ENCODE measurements at regions not wholly inside any gene's neighbourhood (a gene's known extent, or its start where the extent isn't known, plus 50 kb on each side); places are given as distances from the start of the nearest gene placed in this dataset.

DNA sequence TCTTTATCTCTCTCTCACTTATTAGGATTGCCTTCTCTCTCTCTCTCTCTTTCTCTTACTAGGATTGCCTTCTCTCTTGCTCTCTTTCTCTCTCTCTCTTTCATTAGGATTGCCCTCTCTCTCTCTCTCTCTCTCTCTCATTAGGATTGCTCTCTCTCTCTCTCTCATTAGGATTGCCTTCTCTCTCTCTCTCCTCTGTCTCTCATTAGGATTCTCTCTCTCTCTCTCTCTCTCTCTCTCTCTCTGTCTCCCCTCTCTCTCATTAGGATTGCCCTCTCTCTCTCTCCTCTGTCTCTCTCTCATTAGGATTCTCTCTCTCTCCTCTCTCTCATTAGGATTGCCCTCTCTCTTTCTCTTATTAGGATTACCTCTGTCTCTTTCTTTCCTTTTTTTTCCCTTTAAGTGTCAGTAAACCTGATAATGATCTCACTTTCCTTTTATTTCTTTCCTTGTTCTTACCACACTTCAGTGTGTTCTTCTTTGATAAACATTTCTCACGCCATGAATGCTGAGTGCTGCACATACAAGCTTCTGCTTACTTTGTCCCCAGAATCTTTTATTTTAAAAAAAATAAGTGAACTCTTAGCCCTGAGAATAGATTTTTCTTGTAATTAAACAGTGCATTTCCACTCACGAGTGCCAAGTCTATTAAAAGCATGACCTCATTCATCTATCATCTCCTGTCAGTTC lies 243.4 kb upstream of the TBC1D5 start:
- H3K9me3 ChIP-seq (ENCODE audit: control insufficient read depth in 2 of 2, low read length in 2 of 2) = no peaks in the 10 kb centered on the region
- no peak overlapping the region for H3K9ac ChIP-seq (ENCODE audit: low read depth in 1 of 2, low read length in 2 of 2)
- no peaks in the 10 kb centered on the region for H3K36me3 ChIP-seq (ENCODE audit: control insufficient read depth in 2 of 2, insufficient read depth in 2 of 2, low read length in 2 of 2)
- H3K4me3 ChIP-seq (ENCODE audit: low read length in 2 of 2) = no peak overlapping the region
- H3K4me1 ChIP-seq (ENCODE audit: control insufficient read depth in 2 of 2, insufficient read depth in 2 of 2, low read length in 2 of 2) = no peaks in the 10 kb centered on the region
- no peak overlapping the region for H3K27ac ChIP-seq (ENCODE audit: low read depth in 2 of 2, low read length in 2 of 2)
- no peaks in the 10 kb centered on the region for H3K27me3 ChIP-seq (ENCODE audit: control insufficient read depth in 2 of 2, insufficient read depth in 2 of 2, low read length in 2 of 2)

GRCh38 chr3:17983106-17983505 lies 240.7 kb upstream of the TBC1D5 start:
- Histone ChIP-seq H3K27ac (ENCODE audit: low read depth in 2 of 2, low read length in 2 of 2) (no peak overlapping the region), H3K4me3 (ENCODE audit: low read length in 2 of 2) (no peak overlapping the region), H3K9me3 (ENCODE audit: control insufficient read depth in 2 of 2, low read length in 2 of 2) (no peaks in the 10 kb centered on the region), H3K4me1 (ENCODE audit: control insufficient read depth in 2 of 2, insufficient read depth in 2 of 2, low read length in 2 of 2) (no peaks in the 10 kb centered on the region), H3K9ac (ENCODE audit: low read depth in 1 of 2, low read length in 2 of 2) (no peak overlapping the region), H3K27me3 (ENCODE audit: control insufficient read depth in 2 of 2, insufficient read depth in 2 of 2, low read length in 2 of 2) (no peaks in the 10 kb centered on the region), H3K36me3 (ENCODE audit: control insufficient read depth in 2 of 2, insufficient read depth in 2 of 2, low read length in 2 of 2) (no peaks in the 10 kb centered on the region)

DNA sequence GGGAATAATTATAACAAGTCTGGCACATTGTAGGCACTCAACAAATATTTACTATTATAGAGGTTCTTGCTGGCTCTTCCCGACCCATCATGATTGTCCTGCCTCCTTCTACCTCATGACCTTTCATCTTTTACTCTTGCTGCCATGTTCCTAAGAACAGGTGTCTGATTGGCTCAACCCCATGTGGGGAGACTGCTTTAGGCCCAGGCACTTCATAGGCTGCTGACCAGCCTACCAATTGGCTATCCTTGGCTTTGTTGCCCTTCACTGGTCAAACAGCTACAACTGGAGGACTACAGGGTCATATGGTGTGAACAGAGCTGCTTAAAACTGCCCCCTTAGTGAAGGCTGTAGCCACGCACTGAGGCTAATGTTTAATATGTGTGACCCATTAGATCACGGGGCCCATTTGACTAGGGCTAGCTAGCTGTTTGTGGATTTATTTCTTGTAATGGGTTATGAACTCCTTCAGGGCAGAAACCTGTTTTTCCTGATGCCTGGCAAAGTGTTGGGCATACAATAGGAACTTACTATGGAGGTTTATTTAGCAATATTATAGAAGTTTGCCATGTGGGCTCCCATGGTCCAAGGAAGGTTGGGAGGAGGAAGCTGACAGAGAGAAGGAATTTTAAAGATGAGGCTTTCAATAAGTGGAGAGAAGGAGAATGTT lies 239.9 kb upstream of the TBC1D5 start:
- H3K9me3 ChIP-seq (ENCODE audit: control insufficient read depth in 2 of 2, low read length in 2 of 2) = no peaks in the 10 kb centered on the region
- H3K27ac ChIP-seq (ENCODE audit: low read depth in 2 of 2, low read length in 2 of 2) = no peak overlapping the region
- H3K36me3 ChIP-seq (ENCODE audit: control insufficient read depth in 2 of 2, insufficient read depth in 2 of 2, low read length in 2 of 2) = no peaks in the 10 kb centered on the region
- no peaks in the 10 kb centered on the region for H3K27me3 ChIP-seq (ENCODE audit: control insufficient read depth in 2 of 2, insufficient read depth in 2 of 2, low read length in 2 of 2)
- H3K4me1 ChIP-seq (ENCODE audit: control insufficient read depth in 2 of 2, insufficient read depth in 2 of 2, low read length in 2 of 2) = no peaks in the 10 kb centered on the region
- H3K4me3 ChIP-seq (ENCODE audit: low read length in 2 of 2) = no peak overlapping the region
- H3K9ac ChIP-seq (ENCODE audit: low read depth in 1 of 2, low read length in 2 of 2) = no peak overlapping the region

GRCh38 chr3:17980863-17981262 lies 238.4 kb upstream of the TBC1D5 start:
- no peak overlapping the region for H3K27ac ChIP-seq (ENCODE audit: low read depth in 2 of 2, low read length in 2 of 2)
- no peak overlapping the region for H3K4me3 ChIP-seq (ENCODE audit: low read length in 2 of 2)
- no peak overlapping the region for H3K9ac ChIP-seq (ENCODE audit: low read depth in 1 of 2, low read length in 2 of 2)
- no peaks in the 10 kb centered on the region for H3K4me1 ChIP-seq (ENCODE audit: control insufficient read depth in 2 of 2, insufficient read depth in 2 of 2, low read length in 2 of 2)
- H3K9me3 ChIP-seq (ENCODE audit: control insufficient read depth in 2 of 2, low read length in 2 of 2) = no peaks in the 10 kb centered on the region
- H3K27me3 ChIP-seq (ENCODE audit: control insufficient read depth in 2 of 2, insufficient read depth in 2 of 2, low read length in 2 of 2) = no peaks in the 10 kb centered on the region
- H3K36me3 ChIP-seq (ENCODE audit: control insufficient read depth in 2 of 2, insufficient read depth in 2 of 2, low read length in 2 of 2) = no peaks in the 10 kb centered on the region

- no peak overlapping the region for H3K9ac ChIP-seq (ENCODE audit: low read depth in 1 of 2, low read length in 2 of 2)
- no peak overlapping the region for H3K27ac ChIP-seq (ENCODE audit: low read depth in 2 of 2, low read length in 2 of 2)
- H3K9me3 ChIP-seq (ENCODE audit: control insufficient read depth in 2 of 2, low read length in 2 of 2) = no peaks in the 10 kb centered on the region
- no peaks in the 10 kb centered on the region for H3K4me1 ChIP-seq (ENCODE audit: control insufficient read depth in 2 of 2, insufficient read depth in 2 of 2, low read length in 2 of 2)
- no peak overlapping the region for H3K4me3 ChIP-seq (ENCODE audit: low read length in 2 of 2)
- no peaks in the 10 kb centered on the region for H3K36me3 ChIP-seq (ENCODE audit: control insufficient read depth in 2 of 2, insufficient read depth in 2 of 2, low read length in 2 of 2)
- no peaks in the 10 kb centered on the region for H3K27me3 ChIP-seq (ENCODE audit: control insufficient read depth in 2 of 2, insufficient read depth in 2 of 2, low read length in 2 of 2)
These were observed 237.5 kb upstream of the TBC1D5 start for GRCh38 chr3:17979911-17980310.

DNA sequence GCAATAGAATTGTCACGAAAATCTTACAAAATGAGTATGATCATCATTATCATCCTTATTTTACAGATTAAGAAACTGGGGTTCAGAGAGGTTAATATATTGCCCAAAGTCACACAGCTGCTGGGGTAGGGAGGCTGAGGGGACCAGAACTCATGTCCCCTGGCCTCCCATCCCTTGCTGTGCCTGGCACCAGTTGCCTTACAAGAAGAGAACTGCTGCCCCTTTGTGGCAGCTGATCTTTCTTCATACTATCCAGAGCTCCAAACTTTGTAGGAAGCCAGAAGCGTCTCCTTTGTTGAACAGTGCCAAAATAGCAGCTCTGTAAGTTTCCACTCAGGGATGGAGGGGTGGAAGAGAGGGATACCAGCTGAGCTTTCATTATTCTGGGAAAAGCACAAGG lies 236.8 kb upstream of the TBC1D5 start:
- H3K27me3 ChIP-seq (ENCODE audit: control insufficient read depth in 2 of 2, insufficient read depth in 2 of 2, low read length in 2 of 2) = no peaks in the 10 kb centered on the region
- H3K9ac ChIP-seq (ENCODE audit: low read depth in 1 of 2, low read length in 2 of 2) = no peak overlapping the region
- no peak overlapping the region for H3K4me3 ChIP-seq (ENCODE audit: low read length in 2 of 2)
- H3K4me1 ChIP-seq (ENCODE audit: control insufficient read depth in 2 of 2, insufficient read depth in 2 of 2, low read length in 2 of 2) = no peaks in the 10 kb centered on the region
- H3K36me3 ChIP-seq (ENCODE audit: control insufficient read depth in 2 of 2, insufficient read depth in 2 of 2, low read length in 2 of 2) = no peaks in the 10 kb centered on the region
- H3K9me3 ChIP-seq (ENCODE audit: control insufficient read depth in 2 of 2, low read length in 2 of 2) = no peaks in the 10 kb centered on the region
- H3K27ac ChIP-seq (ENCODE audit: low read depth in 2 of 2, low read length in 2 of 2) = no peak overlapping the region

DNA sequence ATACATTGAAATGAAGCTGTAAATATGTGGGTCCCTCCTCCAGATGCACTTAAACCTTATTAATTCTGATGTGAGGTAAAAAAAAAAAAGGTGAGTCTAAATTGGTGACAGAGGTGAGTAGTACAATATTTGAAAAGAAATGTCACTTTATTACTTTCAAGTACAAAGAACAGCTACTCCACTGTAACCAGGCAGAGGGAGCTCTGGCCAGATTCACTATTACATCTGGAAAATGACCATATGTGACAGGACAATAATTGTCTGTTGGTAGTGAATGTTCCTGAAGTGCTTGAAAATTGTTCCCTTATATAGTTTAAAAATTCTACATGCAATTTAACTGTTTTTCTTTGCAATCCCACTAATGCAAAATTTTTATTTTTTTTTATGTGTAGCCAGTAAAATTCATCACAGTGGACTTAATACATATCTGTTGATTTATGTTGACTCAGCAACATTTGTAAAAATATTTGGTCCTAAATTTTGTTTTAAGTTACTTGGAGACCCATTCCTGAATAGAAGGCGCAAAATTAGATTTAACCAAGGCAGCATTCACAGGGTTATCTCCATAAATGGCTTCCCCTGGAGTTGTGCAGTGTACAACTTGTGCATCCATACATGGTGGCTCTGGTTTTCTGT lies 231.9 kb upstream of the TBC1D5 start:
- Histone ChIP-seq H3K27me3 (ENCODE audit: control insufficient read depth in 2 of 2, insufficient read depth in 2 of 2, low read length in 2 of 2) (no peaks in the 10 kb centered on the region), H3K9ac (ENCODE audit: low read depth in 1 of 2, low read length in 2 of 2) (no peak overlapping the region), H3K9me3 (ENCODE audit: control insufficient read depth in 2 of 2, low read length in 2 of 2) (no peaks in the 10 kb centered on the region), H3K27ac (ENCODE audit: low read depth in 2 of 2, low read length in 2 of 2) (no peak overlapping the region), H3K4me1 (ENCODE audit: control insufficient read depth in 2 of 2, insufficient read depth in 2 of 2, low read length in 2 of 2) (no peaks in the 10 kb centered on the region), H3K4me3 (ENCODE audit: low read length in 2 of 2) (no peak overlapping the region), H3K36me3 (ENCODE audit: control insufficient read depth in 2 of 2, insufficient read depth in 2 of 2, low read length in 2 of 2) (no peaks in the 10 kb centered on the region)

DNA sequence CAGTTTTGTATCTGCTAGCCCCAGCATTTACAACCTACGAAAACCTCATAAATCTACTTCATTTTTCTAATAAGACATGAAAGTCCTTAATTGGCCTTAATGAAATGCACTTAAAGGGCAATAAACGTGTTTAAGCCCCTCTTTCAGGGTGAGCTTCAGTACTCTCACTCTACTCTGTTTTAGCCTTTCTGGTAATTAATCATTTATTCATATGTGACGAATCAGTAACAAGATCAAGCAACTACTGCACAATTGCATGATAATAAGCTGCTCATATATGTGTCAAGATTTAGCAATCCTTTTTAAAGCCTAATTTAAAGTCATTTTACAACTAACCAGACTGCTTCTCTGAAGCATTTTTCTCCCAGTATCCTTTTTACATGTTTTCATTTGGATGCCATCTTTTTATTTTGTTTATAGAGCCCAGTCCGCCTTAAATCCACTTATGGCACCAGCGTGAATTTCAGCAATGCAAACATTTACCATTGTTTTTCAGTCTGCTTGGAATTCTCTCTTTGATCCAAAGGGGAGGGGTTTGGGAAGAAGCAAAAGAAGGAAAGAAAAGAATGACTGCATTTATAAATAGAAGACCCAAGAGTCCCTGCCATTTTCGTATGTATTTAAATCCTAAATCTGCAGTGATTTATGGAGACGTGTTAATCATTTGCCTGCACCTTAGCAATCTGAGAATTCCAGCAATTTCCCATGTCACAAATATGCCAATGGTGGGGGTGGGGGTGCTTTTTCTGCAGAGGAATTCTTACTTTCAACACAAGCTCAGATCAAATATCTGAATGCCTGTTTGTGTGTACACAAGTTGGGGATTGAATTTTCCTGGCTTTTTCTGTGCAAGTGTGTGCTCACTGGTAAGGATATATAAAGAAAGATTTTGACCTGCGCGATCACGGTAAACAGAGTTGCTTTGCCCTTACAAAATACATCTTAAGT lies 230.8 kb upstream of the TBC1D5 start:
- Histone ChIP-seq H3K9me3 (ENCODE audit: control insufficient read depth in 2 of 2, low read length in 2 of 2) (no peaks in the 10 kb centered on the region), H3K27me3 (ENCODE audit: control insufficient read depth in 2 of 2, insufficient read depth in 2 of 2, low read length in 2 of 2) (no peaks in the 10 kb centered on the region), H3K36me3 (ENCODE audit: control insufficient read depth in 2 of 2, insufficient read depth in 2 of 2, low read length in 2 of 2) (no peaks in the 10 kb centered on the region), H3K27ac (ENCODE audit: low read depth in 2 of 2, low read length in 2 of 2) (no peak overlapping the region), H3K9ac (ENCODE audit: low read depth in 1 of 2, low read length in 2 of 2) (no peak overlapping the region), H3K4me1 (ENCODE audit: control insufficient read depth in 2 of 2, insufficient read depth in 2 of 2, low read length in 2 of 2) (no peaks in the 10 kb centered on the region), H3K4me3 (ENCODE audit: low read length in 2 of 2) (no peak overlapping the region)

DNA sequence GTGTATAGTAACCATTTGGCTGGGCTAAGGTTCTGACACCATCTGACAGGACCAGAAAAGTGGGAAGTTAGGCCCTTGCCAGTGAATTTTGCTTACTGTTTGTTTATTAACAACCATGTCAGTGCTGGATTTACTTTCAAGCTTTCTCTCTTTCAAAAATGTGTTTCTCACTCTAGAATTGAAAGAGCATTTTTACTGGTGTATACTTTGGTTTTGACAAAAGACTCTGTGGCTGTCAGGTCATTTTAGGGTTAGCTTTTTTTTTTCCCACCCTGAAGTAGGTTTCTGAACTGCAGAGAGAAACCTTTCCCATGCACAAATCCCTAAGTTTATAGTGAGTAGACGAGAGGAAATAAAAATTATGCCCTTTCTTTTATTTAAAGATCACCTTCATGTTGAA lies 230.0 kb upstream of the TBC1D5 start:
- Histone ChIP-seq H3K27me3 (ENCODE audit: control insufficient read depth in 2 of 2, insufficient read depth in 2 of 2, low read length in 2 of 2) (no peaks in the 10 kb centered on the region), H3K4me3 (ENCODE audit: low read length in 2 of 2) (no peak overlapping the region), H3K27ac (ENCODE audit: low read depth in 2 of 2, low read length in 2 of 2) (no peak overlapping the region), H3K9me3 (ENCODE audit: control insufficient read depth in 2 of 2, low read length in 2 of 2) (no peaks in the 10 kb centered on the region), H3K36me3 (ENCODE audit: control insufficient read depth in 2 of 2, insufficient read depth in 2 of 2, low read length in 2 of 2) (no peaks in the 10 kb centered on the region), H3K4me1 (ENCODE audit: control insufficient read depth in 2 of 2, insufficient read depth in 2 of 2, low read length in 2 of 2) (no peaks in the 10 kb centered on the region), H3K9ac (ENCODE audit: low read depth in 1 of 2, low read length in 2 of 2) (no peak overlapping the region)

DNA sequence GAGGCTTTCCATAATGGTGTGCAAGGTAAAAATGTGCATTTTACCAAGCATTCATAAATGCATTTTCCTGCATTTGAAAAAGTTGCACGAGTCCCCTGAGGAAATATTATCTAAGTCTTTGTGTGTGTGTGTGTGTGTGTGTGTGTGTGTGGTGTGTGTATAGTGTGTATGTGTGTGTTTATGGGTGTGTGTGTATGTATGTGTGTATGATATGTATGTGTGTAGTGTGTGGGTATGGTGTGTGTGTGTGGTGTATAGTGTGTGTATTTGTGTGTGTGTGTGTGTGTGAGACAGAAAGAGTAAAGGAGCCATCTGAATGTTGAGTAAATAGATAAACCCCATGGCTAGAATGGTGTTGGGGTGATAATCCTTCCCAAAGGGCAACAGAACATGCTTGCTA lies 229.6 kb upstream of the TBC1D5 start:
- H3K9me3 ChIP-seq (ENCODE audit: control insufficient read depth in 2 of 2, low read length in 2 of 2) = no peaks in the 10 kb centered on the region
- H3K4me1 ChIP-seq (ENCODE audit: control insufficient read depth in 2 of 2, insufficient read depth in 2 of 2, low read length in 2 of 2) = no peaks in the 10 kb centered on the region
- H3K27me3 ChIP-seq (ENCODE audit: control insufficient read depth in 2 of 2, insufficient read depth in 2 of 2, low read length in 2 of 2) = no peaks in the 10 kb centered on the region
- H3K9ac ChIP-seq (ENCODE audit: low read depth in 1 of 2, low read length in 2 of 2) = no peak overlapping the region
- H3K36me3 ChIP-seq (ENCODE audit: control insufficient read depth in 2 of 2, insufficient read depth in 2 of 2, low read length in 2 of 2) = no peaks in the 10 kb centered on the region
- no peak overlapping the region for H3K4me3 ChIP-seq (ENCODE audit: low read length in 2 of 2)
- H3K27ac ChIP-seq (ENCODE audit: low read depth in 2 of 2, low read length in 2 of 2) = no peak overlapping the region

All from mucosa of rectum (tissue), 2 donors.